ENCODE measurements at regions not wholly inside any gene's neighbourhood (a gene's known extent, or its start where the extent isn't known, plus 50 kb on each side); places are given as distances from the start of the nearest gene placed in this dataset.

DNA sequence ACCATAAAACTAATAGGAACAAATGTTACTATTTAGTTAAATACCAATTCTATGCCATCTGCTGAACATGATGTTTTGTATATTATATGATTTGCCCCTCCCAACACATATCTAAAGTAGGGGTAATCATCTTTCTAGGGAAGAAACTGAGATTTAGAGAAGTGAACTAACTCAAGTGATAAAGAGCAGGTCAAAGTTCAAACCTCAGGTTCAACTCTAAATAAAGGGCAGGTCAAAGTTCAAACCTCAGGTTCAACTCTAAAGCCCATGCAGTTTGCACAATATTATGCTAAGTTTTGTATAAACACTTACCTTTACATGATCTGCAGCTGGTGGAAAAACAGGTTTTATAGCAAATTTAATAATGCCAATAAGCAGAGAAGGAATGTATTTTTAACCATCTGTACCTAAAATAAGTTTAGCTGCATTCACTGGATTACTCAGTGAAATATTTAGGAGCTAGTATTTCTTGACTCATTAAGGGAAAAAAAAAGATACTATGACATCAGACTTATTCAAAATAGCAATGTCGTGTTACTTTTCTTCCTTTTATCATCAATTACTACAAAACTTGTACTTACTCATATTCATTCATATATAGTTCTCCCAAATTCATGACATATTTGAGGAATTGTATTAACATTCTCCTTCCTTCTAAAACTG, 1194.3 kb upstream of the CELF2 start:
- ATAC-seq = no peak
- no peak for TF ChIP-seq ISL1 (CRISPR knock-in tag; IDR thresholded peaks at IDR 0.05)
- no peak for TF ChIP-seq ZC3H10 (CRISPR knock-in tag; IDR thresholded peaks at IDR 0.05)
- no peak for TF ChIP-seq CSDC2 (CRISPR knock-in tag; IDR thresholded peaks at IDR 0.05)
- TF ChIP-seq ESRRG (CRISPR knock-in tag; IDR thresholded peaks at IDR 0.05) = no peak
- TF ChIP-seq ZNF565 (CRISPR knock-in tag; conservative IDR thresholded peaks at IDR 0.05; ENCODE audit: low read depth) = no peak
- TF ChIP-seq BACH2 (CRISPR knock-in tag; IDR thresholded peaks at IDR 0.05; ENCODE audit: borderline replicate concordance) = no peak
- TF ChIP-seq ARNTL (CRISPR knock-in tag; IDR thresholded peaks at IDR 0.05; ENCODE audit: borderline replicate concordance, low read depth) = no peak
- TF ChIP-seq, protein P1, sequence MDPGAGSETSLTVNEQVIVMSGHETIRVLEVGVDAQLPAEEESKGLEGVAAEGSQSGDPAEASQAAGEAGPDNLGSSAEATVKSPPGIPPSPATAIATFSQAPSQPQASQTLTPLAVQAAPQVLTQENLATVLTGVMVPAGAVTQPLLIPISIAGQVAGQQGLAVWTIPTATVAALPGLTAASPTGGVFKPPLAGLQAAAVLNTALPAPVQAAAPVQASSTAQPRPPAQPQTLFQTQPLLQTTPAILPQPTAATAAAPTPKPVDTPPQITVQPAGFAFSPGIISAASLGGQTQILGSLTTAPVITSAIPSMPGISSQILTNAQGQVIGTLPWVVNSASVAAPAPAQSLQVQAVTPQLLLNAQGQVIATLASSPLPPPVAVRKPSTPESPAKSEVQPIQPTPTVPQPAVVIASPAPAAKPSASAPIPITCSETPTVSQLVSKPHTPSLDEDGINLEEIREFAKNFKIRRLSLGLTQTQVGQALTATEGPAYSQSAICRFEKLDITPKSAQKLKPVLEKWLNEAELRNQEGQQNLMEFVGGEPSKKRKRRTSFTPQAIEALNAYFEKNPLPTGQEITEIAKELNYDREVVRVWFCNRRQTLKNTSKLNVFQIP (CRISPR knock-in tag; IDR thresholded peaks at IDR 0.05; ENCODE audit: borderline replicate concordance, low read depth) = no peak
- TF ChIP-seq, protein P2, sequence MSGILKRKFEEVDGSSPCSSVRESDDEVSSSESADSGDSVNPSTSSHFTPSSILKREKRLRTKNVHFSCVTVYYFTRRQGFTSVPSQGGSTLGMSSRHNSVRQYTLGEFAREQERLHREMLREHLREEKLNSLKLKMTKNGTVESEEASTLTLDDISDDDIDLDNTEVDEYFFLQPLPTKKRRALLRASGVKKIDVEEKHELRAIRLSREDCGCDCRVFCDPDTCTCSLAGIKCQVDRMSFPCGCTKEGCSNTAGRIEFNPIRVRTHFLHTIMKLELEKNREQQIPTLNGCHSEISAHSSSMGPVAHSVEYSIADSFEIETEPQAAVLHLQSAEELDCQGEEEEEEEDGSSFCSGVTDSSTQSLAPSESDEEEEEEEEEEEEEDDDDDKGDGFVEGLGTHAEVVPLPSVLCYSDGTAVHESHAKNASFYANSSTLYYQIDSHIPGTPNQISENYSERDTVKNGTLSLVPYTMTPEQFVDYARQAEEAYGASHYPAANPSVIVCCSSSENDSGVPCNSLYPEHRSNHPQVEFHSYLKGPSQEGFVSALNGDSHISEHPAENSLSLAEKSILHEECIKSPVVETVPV (CRISPR knock-in tag; IDR thresholded peaks at IDR 0.05) = no peak
- no peak for TF ChIP-seq PPARA (CRISPR knock-in tag; IDR thresholded peaks at IDR 0.05; ENCODE audit: borderline replicate concordance)
- no peak for TF ChIP-seq SNAI2 (CRISPR knock-in tag; IDR thresholded peaks at IDR 0.05)
- TF ChIP-seq, protein P3, sequence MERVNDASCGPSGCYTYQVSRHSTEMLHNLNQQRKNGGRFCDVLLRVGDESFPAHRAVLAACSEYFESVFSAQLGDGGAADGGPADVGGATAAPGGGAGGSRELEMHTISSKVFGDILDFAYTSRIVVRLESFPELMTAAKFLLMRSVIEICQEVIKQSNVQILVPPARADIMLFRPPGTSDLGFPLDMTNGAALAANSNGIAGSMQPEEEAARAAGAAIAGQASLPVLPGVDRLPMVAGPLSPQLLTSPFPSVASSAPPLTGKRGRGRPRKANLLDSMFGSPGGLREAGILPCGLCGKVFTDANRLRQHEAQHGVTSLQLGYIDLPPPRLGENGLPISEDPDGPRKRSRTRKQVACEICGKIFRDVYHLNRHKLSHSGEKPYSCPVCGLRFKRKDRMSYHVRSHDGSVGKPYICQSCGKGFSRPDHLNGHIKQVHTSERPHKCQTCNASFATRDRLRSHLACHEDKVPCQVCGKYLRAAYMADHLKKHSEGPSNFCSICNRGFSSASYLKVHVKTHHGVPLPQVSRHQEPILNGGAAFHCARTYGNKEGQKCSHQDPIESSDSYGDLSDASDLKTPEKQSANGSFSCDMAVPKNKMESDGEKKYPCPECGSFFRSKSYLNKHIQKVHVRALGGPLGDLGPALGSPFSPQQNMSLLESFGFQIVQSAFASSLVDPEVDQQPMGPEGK (CRISPR knock-in tag; IDR thresholded peaks at IDR 0.05; ENCODE audit: borderline replicate concordance) = no peak

DNA sequence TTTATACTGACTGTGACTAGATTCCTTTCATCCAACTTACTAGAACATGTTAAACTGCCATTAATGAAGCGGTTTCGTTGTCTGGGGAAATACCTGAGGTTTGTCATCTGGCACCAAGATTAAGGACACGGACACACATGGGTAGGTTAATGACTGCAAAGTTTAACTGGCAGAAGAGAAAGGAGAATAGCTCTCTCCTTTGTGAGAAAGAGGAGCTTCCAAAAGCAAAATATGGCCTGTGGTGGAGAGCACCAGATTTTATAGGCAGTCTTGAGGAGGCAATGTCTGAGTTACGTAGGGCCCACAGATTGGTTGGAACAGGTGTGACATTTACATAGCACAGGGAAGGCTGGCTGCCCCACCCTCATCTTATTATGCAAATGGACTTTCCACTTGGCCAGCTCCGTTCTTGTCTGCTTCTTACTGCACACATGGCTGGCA, 1193.0 kb upstream of the CELF2 start:
- TF ChIP-seq RARB (CRISPR knock-in tag; IDR thresholded peaks at IDR 0.05) (no peak), ZNF70 (CRISPR knock-in tag; IDR thresholded peaks at IDR 0.05) (no peak), SNAI2 (CRISPR knock-in tag; IDR thresholded peaks at IDR 0.05) (no peak), BACH2 (CRISPR knock-in tag; IDR thresholded peaks at IDR 0.05; ENCODE audit: borderline replicate concordance) (no peak), GLIS3 (CRISPR knock-in tag; IDR thresholded peaks at IDR 0.05) (no peak), ZFP30 (CRISPR knock-in tag; IDR thresholded peaks at IDR 0.05) (no peak), PPARA (CRISPR knock-in tag; IDR thresholded peaks at IDR 0.05; ENCODE audit: borderline replicate concordance) (no peak), ZC3H10 (CRISPR knock-in tag; IDR thresholded peaks at IDR 0.05) (no peak), CSDC2 (CRISPR knock-in tag; IDR thresholded peaks at IDR 0.05) (no peak), ESRRG (CRISPR knock-in tag; IDR thresholded peaks at IDR 0.05) (no peak), ZNF565 (CRISPR knock-in tag; conservative IDR thresholded peaks at IDR 0.05; ENCODE audit: low read depth) (no peak), ISL1 (CRISPR knock-in tag; IDR thresholded peaks at IDR 0.05) (no peak), TCF4 (CRISPR knock-in tag; IDR thresholded peaks at IDR 0.05; ENCODE audit: borderline replicate concordance) (no peak), OSR1 (CRISPR knock-in tag; IDR thresholded peaks at IDR 0.05) (no peak)
- TF ChIP-seq, protein P4, sequence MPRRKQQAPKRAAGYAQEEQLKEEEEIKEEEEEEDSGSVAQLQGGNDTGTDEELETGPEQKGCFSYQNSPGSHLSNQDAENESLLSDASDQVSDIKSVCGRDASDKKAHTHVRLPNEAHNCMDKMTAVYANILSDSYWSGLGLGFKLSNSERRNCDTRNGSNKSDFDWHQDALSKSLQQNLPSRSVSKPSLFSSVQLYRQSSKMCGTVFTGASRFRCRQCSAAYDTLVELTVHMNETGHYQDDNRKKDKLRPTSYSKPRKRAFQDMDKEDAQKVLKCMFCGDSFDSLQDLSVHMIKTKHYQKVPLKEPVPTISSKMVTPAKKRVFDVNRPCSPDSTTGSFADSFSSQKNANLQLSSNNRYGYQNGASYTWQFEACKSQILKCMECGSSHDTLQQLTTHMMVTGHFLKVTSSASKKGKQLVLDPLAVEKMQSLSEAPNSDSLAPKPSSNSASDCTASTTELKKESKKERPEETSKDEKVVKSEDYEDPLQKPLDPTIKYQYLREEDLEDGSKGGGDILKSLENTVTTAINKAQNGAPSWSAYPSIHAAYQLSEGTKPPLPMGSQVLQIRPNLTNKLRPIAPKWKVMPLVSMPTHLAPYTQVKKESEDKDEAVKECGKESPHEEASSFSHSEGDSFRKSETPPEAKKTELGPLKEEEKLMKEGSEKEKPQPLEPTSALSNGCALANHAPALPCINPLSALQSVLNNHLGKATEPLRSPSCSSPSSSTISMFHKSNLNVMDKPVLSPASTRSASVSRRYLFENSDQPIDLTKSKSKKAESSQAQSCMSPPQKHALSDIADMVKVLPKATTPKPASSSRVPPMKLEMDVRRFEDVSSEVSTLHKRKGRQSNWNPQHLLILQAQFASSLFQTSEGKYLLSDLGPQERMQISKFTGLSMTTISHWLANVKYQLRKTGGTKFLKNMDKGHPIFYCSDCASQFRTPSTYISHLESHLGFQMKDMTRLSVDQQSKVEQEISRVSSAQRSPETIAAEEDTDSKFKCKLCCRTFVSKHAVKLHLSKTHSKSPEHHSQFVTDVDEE (CRISPR knock-in tag; IDR thresholded peaks at IDR 0.05) = no peak
- TF ChIP-seq, protein P3 (CRISPR knock-in tag; IDR thresholded peaks at IDR 0.05; ENCODE audit: borderline replicate concordance) = no peak
- TF ChIP-seq, protein P5, sequence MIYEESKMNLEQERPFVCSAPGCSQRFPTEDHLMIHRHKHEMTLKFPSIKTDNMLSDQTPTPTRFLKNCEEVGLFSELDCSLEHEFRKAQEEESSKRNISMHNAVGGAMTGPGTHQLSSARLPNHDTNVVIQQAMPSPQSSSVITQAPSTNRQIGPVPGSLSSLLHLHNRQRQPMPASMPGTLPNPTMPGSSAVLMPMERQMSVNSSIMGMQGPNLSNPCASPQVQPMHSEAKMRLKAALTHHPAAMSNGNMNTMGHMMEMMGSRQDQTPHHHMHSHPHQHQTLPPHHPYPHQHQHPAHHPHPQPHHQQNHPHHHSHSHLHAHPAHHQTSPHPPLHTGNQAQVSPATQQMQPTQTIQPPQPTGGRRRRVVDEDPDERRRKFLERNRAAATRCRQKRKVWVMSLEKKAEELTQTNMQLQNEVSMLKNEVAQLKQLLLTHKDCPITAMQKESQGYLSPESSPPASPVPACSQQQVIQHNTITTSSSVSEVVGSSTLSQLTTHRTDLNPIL (CRISPR knock-in tag; IDR thresholded peaks at IDR 0.05; ENCODE audit: low read depth) = no peak
- TF ChIP-seq, protein P1 (CRISPR knock-in tag; IDR thresholded peaks at IDR 0.05; ENCODE audit: borderline replicate concordance, low read depth) = no peak
- no peak for ATAC-seq
